ENCODE measurements at regions not wholly inside any gene's neighbourhood (a gene's known extent, or its start where the extent isn't known, plus 50 kb on each side); places are given as distances from the start of the nearest gene placed in this dataset.

DNA sequence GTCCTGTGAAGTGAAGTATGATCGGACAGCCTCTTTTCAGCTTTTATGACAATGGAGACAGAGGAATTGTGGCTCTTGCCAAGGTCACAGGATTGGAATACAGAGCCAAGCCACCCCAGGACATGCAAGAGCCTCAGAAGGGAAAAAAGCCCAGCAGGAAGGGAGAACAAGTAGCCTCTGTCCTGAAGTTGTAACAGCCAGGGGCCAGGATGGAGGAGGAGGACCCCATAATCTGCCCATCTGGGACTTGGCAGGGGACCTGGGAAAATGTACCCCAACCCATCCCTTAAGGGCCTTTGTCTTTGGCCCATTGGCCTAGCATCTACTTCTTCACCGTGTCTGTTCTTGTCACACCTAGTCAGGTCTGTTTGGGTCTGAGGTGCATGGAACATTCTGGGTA is 60.4 kb upstream of the POLG start:
- no peak overlapping the region for H3K9ac ChIP-seq (ENCODE audit: insufficient read depth in 1 of 2, low read length in 2 of 2)
- peaks cover 0 to 3% (median 0%) of the 10 kb centered on the region in 4 donors for H3K9me3 ChIP-seq (ENCODE audit: control insufficient read depth in 4 of 4, insufficient read depth in 3 of 4, low read length in 3 of 4)
- no peak overlapping the region for H3K4me3 ChIP-seq
- no peaks in the 10 kb centered on the region for H3K36me3 ChIP-seq (ENCODE audit: control insufficient read depth in 4 of 4, insufficient read depth in 4 of 4, low read length in 4 of 4)
- peaks cover 0 to 5% (median 0%) of the 10 kb centered on the region in 5 donors for H3K4me1 ChIP-seq (ENCODE audit: control insufficient read depth in 5 of 5, insufficient read depth in 5 of 5, low read length in 5 of 5)
- TF ChIP-seq, protein P1, sequence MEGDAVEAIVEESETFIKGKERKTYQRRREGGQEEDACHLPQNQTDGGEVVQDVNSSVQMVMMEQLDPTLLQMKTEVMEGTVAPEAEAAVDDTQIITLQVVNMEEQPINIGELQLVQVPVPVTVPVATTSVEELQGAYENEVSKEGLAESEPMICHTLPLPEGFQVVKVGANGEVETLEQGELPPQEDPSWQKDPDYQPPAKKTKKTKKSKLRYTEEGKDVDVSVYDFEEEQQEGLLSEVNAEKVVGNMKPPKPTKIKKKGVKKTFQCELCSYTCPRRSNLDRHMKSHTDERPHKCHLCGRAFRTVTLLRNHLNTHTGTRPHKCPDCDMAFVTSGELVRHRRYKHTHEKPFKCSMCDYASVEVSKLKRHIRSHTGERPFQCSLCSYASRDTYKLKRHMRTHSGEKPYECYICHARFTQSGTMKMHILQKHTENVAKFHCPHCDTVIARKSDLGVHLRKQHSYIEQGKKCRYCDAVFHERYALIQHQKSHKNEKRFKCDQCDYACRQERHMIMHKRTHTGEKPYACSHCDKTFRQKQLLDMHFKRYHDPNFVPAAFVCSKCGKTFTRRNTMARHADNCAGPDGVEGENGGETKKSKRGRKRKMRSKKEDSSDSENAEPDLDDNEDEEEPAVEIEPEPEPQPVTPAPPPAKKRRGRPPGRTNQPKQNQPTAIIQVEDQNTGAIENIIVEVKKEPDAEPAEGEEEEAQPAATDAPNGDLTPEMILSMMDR (IDR thresholded peaks at IDR 0.05; ENCODE audit: control extremely low read depth, extremely low read depth), result no peak
- H3K27ac ChIP-seq (ENCODE audit: low read depth in 1 of 2, low read length in 1 of 2), result no peak overlapping the region
- H3K27me3 ChIP-seq (ENCODE audit: control insufficient read depth in 3 of 3, insufficient read depth in 3 of 3, low read length in 2 of 3), result peaks cover 0 to 27% (median 17%) of the 10 kb centered on the region in 3 donors
- 67 to 79% methylated on average over 2 of the region's 2 CpGs for WGBS, 2 donors
- DNase-seq (no peak), ATAC-seq (ENCODE audit: insufficient read depth, low FRiP score) (no peak)

DNA sequence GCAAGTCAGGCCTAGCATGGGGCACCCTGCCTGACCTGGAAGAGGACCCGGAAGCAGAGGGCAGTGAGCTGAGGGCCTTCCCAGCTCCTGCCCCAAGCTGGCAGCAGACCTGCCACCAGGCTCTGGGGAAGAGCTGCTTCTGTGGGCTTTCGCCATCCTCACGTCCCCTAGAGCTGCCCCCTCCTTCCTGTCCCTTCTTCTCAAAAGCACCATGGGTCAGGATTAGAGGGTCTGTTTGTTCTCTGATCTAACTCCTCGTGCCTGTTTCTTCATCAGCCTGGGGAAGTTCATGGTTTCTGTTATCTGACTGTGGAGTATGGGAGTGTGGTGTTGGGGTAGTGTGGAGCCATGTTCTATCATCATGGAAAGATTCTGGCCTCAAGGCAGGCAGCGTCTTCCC is 58.4 kb upstream of the POLG start:
- Histone ChIP-seq H3K9ac (ENCODE audit: insufficient read depth in 1 of 2, low read length in 2 of 2) (no peak overlapping the region), H3K9me3 (ENCODE audit: control insufficient read depth in 4 of 4, insufficient read depth in 3 of 4, low read length in 3 of 4) (no peaks in the 10 kb centered on the region), H3K4me1 (ENCODE audit: control insufficient read depth in 5 of 5, insufficient read depth in 5 of 5, low read length in 5 of 5) (no peaks in the 10 kb centered on the region), H3K4me3 (no peak overlapping the region), H3K27me3 (ENCODE audit: control insufficient read depth in 3 of 3, insufficient read depth in 3 of 3, low read length in 2 of 3) (peaks cover 0 to 19% (median 8%) of the 10 kb centered on the region in 3 donors), H3K27ac (ENCODE audit: low read depth in 1 of 2, low read length in 1 of 2) (no peak overlapping the region), H3K36me3 (ENCODE audit: control insufficient read depth in 4 of 4, insufficient read depth in 4 of 4, low read length in 4 of 4) (no peaks in the 10 kb centered on the region)
- DNase-seq (no peak), ATAC-seq (ENCODE audit: insufficient read depth, low FRiP score) (no peak)
- TF ChIP-seq, protein P1 (IDR thresholded peaks at IDR 0.05; ENCODE audit: control extremely low read depth, extremely low read depth), result no peak
- WGBS, 2 donors, result 53 to 57% methylated on average over 5 of the region's 5 CpGs

DNA sequence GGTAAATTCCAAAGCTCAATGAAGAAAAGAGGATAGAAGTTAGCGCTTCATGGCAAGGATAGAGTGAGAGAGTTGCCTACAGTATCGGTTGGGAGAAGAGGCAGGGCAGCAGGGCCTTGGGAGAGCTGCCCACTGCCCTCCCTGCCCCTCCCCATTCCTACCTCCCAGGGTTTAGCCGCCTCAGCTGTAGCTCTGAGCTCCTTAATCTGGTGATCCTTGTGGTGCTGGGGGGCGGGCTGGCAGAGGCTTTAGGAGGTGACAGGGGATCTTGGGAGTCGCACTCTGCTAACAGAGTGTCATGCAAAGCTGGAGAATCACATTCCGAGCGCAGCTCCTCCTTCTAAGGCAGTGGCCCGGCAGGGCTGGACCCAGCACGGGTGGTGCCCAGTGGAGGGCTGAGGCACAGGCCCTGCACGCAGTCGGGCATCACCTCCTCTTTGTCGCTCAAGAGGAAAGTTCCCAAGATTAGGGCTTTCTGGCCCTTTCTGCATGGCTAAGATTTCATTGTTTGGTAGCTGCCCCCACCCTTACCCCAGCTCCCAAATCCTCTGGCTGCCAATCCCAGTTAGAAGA is 57.1 kb upstream of the POLG start:
- Histone ChIP-seq H3K27ac (ENCODE audit: low read depth in 1 of 2, low read length in 1 of 2) (no peak overlapping the region), H3K9me3 (ENCODE audit: control insufficient read depth in 4 of 4, insufficient read depth in 3 of 4, low read length in 3 of 4) (no peaks in the 10 kb centered on the region), H3K4me3 (no peak overlapping the region), H3K36me3 (ENCODE audit: control insufficient read depth in 4 of 4, insufficient read depth in 4 of 4, low read length in 4 of 4) (no peaks in the 10 kb centered on the region), H3K4me1 (ENCODE audit: control insufficient read depth in 5 of 5, insufficient read depth in 5 of 5, low read length in 5 of 5) (no peaks in the 10 kb centered on the region), H3K27me3 (ENCODE audit: control insufficient read depth in 3 of 3, insufficient read depth in 3 of 3, low read length in 2 of 3) (peaks cover 0 to 7% (median 0%) of the 10 kb centered on the region in 3 donors), H3K9ac (ENCODE audit: insufficient read depth in 1 of 2, low read length in 2 of 2) (no peak overlapping the region)
- ATAC-seq (ENCODE audit: insufficient read depth, low FRiP score) (no peak), DNase-seq (no peak)
- 57 to 64% methylated on average over 12 of the region's 12 CpGs for WGBS, 2 donors
- TF ChIP-seq, protein P1 (IDR thresholded peaks at IDR 0.05; ENCODE audit: control extremely low read depth, extremely low read depth), result no peak

Measured in lung (tissue), 11 donors.